Ishikawa (cell line): ENCODE measurements at regions not wholly inside any gene's neighbourhood (a gene's known extent, or its start where the extent isn't known, plus 50 kb on each side); places are given as distances from the start of the nearest gene placed in this dataset.

Source experiments
- CEBPB ChIP-seq: IDR thresholded peaks from 2 replicates; pipeline ENCODE4 v1.6.1; 2012
- CREB1 ChIP-seq: IDR thresholded peaks from 2 replicates; pipeline ENCODE4 v1.6.1; 2012; ENCODE audit warnings: low read depth
- EGR1 ChIP-seq: IDR thresholded peaks from 2 replicates; pipeline ENCODE4 v1.6.1; 2012
- EP300 ChIP-seq: IDR thresholded peaks from 2 replicates; pipeline ENCODE4 v1.6.1; 2012; ENCODE audit warnings: borderline replicate concordance
- MAX ChIP-seq: IDR thresholded peaks from 2 replicates; pipeline ENCODE4 v1.6.1; 2012
- NFIC ChIP-seq: IDR thresholded peaks from 2 replicates; pipeline ENCODE4 v1.6.1; 2012
- RAD21 ChIP-seq: IDR thresholded peaks from 2 replicates; pipeline ENCODE4 v1.6.1; 2012; ENCODE audit warnings: low read depth
- REST ChIP-seq: IDR thresholded peaks from 2 replicates; pipeline ENCODE4 v1.6.1; 2012; ENCODE audit warnings: low read depth, mild to moderate bottlenecking
- TAF1 ChIP-seq: IDR thresholded peaks from 2 replicates; pipeline ENCODE4 v1.6.1; 2012; ENCODE audit warnings: low read depth, mild to moderate bottlenecking
- TCF12 ChIP-seq: IDR thresholded peaks from 2 replicates; pipeline ENCODE4 v1.6.1; 2012; ENCODE audit warnings: low read depth
- TEAD4 ChIP-seq: IDR thresholded peaks from 2 replicates; pipeline ENCODE4 v1.6.1; 2012
- YY1 ChIP-seq: IDR thresholded peaks from 2 replicates; pipeline ENCODE4 v1.6.1; 2012; ENCODE audit warnings: low read depth

GRCh38 chr14:42676636-42677035, 1070.0 kb downstream of the LRFN5 start:
- TF ChIP-seq NFIC (no peak), TEAD4 (no peak), RAD21 (no peak), REST (no peak), TAF1 (no peak), EP300 (no peak), CREB1 (no peak), CEBPB (no peak), MAX (no peak), TCF12 (no peak), YY1 (no peak), EGR1 (no peak)
